HG03066 (cell line): ENCODE measurements at regions not wholly inside any gene's neighbourhood (a gene's known extent, or its start where the extent isn't known, plus 50 kb on each side); places are given as distances from the start of the nearest gene placed in this dataset.
A peak's percentile ranks its signal among the peaks of the same experiment; 100 is the strongest.

Experiments
- ATAC-seq: cut with Tn5 transposase; IDR thresholded peaks from one replicate; pipeline ENCODE4 v1.9.1; 2021; ENCODE audit warnings: low read depth; ENCODE audit not compliant: unreplicated experiment

DNA sequence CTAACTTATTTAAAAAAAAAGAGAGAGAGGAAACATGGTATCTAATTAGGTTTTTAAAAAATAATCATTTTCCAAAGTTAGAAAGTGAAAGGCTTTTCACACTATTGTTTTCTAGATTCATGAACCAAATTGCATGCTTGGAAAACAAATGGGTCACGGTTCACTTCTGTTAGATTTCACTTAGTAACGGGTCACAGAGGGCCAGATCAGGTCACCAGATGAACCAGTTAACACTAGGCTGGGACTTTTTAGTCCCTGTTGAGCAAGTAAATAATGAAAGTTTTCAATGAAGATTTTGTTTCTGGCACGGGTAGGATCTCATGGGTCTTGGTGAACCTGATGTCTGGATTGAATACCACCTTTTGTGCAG, 207.2 kb upstream of the RFX3 start:
- ATAC-seq: no peak

DNA sequence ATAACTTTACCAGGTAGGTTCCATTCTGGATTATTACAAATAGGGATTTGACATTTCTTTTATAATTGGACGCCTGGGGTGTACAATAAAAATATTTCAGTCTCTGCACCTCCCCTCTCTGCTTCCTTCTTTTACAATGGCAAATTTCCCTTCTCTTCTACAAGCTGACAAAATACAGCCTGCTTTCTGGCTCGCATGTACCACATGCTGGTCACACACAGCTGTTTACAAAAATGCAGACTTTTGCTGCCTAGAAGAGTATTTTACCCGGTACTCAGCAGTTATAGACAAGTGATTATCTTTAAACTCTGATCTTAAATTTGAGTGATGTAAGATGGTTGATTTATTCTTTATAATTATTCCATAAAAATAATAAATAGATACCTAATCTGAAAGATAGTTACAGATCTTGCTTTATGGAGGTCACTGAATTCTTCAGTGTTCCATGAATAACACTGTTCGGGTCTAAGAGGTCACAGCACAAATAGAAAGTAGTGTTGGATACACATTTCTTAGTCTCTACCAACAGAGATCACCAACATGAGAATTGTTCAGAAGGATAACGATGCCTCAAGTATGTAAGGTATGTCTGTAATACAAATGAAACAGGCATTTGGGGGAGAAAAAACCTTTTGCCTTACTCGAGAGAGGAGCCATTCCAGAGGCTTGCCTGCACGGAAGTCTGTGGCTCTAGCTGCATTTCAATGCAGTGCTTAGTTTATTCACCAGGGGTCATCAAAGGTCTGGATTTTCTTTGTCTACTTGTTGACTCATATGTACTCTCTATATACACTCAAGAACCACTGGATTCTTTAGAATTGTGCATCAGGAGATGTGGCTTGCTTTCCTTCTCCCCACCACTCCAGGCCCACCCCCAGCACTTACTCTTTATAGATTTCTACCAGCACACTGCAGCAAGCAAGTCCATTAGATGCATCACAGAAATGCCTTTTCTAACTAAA, 206.6 kb upstream of the RFX3 start:
- ATAC-seq: peak; percentile 81

DNA sequence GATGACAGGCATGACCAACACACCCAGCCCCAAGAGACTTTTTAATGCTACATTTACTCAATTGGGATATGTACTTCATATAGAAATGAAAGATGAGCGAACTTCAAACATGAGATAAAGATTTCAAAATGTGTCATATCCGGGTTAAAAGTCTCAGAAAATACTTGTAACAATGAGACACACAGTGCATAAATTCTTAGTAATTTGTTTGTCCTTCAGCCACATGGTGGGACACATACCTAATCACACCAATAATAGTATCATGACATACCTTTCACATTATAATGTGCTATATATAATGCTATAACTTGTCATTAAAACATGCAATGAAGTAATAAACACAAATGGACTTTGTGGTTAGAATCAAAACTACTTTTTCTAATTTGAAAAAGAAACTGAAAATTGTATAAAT, 204.7 kb upstream of the RFX3 start:
- ATAC-seq: peak; percentile 45

DNA sequence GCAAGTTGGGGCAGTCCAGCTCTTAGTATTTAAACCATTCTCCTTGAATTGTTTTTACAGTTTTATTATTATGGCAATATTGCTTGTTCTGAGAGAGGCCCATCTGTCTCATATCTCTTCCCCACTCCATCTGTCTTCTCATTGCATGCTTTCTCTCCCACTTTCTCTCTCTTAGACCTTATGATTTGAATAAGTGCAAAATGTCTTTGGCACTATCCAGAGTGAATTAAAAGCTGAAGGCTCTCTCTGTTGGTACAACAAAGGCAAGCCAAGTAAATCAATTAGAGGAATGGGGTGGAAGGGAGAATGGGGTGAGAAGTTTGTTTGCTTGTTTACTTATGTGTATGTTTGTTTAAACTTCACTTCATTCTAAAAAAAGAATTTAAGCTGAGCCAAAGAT, 195.3 kb upstream of the RFX3 start:
- no peak for ATAC-seq

DNA sequence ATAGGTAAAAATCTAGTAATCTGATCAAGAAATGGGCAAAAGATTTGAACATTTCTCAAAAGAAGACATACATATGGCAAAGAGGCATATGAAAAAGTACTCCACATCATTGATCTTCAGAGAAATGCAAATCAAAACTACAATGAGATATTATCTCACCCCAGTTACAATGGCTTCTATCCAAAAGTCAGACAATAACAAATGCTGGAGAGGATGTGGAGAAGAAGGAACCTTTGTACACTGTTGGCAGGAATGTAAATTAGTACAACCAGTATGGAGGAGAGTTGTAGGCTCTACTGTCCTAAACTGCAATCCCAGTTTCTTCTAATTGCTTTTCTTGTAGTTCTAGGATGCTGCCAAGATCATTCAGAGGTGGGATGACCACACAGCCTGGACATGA, 193.5 kb upstream of the RFX3 start:
- no peak for ATAC-seq

DNA sequence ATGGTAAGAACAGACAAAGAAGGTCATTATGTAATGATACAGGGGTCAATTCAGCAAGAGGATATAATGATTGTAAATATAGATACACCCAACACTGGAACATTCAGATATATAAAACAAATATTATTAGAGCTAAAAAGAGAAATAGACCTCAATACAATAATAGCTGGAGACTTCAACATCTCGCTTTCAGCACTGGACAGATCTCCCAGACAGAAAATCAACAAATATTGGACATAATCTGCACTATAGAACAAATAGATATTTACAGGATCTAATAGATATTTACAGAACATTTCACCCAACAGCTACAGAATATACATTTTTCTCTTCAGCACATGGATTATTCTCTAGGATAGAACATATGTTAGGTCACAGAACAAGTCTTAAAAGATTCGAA, 190.6 kb upstream of the RFX3 start:
- ATAC-seq: no peak

DNA sequence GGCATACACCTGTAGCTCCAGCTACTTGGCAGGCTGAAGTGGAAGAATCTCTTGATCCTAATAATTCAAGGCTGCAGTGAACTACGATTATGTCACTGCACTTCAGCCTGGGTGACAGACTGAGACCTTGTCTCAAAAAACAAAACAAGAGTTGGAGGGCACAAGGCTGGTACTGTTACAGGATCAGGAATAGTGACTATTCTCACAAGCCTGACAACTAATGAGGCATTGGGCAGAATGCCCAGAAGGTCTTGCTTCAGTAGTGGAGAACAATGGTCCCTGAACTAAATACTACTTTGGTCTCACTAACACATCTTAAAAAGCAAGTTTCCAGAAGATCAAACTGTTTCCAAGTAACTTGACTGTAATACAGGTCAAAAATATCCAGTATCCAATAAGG, 182.9 kb upstream of the RFX3 start:
- no peak for ATAC-seq

DNA sequence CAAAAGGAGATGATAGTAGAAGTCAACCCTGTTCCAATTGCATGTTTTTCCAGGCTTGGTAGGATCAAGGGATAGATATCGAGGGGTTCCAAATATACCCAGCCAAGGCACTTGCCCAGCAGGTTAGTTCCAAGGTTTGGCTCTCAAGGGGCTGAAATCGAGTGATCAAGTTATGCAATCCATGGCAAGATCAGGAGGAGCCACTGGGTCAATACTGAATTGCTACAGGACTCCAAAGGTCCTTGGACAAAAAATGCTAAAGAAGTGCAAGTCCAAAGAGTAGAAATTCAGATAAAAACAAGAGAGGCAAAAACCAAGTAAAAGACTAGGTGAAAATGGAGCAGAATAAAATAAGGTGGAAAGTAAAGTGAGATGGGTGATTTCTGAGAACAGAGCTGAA, 179.1 kb upstream of the RFX3 start:
- no peak for ATAC-seq

DNA sequence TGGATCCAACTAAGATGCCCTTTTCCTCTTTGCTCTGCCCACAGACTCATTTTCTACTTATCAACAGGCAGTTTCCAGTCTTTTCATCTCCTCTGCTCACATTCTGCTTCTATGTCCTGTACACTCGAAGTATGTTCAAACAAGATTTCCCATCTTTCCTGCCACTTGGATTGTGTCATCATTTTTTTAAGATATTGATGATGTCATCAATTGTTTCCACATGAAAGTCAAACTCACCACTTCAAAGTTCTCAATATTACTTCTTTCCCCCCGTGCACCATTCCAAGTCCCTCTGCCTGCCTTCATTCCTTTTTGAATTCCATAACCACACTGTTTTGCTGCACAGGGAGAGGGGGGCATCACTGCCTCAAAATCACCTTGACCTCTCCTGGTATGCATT, 175.0 kb upstream of the RFX3 start:
- no peak for ATAC-seq

DNA sequence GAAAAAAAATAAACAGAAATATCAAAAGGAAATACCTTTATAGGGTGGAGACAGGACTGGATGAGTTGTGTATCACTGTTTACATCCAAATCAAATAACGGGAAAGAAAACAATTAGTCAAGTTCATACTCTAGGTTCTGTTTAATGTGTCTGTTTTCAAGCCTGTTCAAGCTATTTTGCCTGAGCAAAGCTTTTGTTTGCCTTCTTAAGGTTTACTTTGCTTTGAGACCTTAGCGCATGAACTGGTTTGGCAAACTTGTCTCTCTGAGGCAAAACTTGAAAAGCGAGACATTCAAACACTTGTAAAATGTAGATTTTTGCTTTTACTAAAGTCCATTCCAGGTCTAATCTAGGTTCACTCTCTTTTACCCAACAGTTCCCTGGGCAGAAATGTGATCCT, 174.1 kb upstream of the RFX3 start:
- no peak for ATAC-seq

DNA sequence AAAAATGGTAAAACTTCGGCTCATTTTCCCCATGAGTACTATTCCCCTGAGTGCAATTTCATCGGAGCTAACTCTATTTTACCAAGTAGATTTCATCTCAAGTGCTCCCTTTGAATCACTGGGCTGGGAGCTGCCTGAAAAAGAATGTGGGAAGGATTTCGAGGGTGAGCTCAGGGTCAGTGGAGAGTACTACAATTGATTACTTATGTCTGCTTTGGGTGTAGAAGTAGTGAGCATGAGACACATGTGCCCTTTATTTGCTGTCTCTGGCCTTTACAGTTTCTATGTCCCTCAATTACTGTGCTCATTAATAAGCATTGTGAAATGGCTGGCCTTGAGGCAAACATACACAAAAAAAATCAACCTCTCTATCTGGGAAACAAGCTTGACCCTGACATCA, 172.7 kb upstream of the RFX3 start:
- no peak for ATAC-seq

DNA sequence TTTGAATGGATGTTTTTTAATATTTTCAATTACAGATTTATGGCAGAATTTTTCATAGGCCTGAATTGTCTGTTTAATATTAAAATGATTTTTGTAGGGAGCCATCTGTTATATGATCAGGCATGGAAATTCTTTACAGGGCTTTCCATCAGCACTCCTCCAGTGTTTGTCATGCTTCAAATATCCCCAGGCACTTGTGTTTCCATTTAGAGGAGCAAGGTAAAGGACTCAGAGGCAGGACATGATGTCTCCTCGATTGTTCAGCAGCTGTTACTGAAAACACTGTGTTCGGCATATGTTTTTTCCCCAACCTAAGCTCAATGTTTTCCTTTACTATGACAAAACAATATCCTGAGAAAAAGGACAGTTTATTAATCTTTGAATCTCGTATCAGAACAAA, 172.3 kb upstream of the RFX3 start:
- ATAC-seq: no peak

DNA sequence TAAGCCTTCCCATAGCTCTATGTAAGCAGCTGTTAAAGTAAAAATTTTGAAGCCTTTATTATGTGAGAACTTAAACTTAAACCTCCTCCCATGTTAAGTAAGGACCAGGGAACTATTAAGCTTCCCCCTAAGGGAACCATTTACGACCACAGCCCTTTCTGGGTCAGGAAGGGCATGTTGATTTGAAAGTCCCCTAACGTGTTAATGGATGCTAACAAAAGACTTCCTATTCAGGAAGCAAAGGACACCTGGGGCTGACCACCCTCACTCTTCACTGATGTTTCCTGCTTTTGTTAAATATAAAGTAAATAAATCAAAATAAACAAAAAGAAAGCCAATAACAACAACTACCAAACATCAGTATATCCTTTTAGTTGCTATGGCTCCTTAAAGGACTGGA, 170.6 kb upstream of the RFX3 start:
- no peak for ATAC-seq

DNA sequence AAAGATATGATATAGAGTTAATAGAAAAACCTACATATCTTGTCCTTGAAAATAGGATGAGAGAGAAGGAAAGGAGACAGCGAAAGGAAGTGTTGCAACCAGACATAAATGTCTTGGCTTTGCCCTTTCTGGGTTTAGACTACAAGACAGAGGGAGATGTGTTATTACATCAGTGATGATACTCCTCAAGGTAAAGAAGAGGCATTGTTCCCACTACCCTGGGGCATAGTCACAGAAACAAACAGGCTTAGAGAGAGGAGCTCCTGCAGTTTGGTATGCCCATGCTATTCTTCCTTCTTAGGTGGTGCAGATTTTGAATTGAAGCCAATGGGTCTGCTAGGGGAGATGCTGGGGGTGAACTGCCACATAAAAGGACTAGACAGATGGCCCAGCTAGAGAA, 166.8 kb upstream of the RFX3 start:
- ATAC-seq: no peak

DNA sequence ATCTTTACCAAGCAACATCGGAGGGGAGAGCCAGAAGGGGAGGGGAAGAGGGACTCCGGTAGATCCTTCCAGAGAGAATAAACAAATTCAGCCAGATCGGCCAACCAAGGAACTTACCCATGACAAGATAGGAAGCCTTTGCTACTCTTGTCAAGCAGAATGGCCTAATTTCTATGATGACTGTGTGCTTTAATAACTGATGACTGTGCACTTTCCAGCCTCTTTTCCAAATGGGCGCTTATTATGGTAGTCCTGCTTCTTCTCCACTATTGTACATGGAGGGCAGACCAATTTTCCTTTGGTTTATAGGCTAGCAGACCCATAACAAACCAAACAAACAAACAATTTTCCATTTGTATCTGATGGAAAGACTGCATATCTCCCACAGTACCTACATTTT, 163.8 kb upstream of the RFX3 start:
- no peak for ATAC-seq

DNA sequence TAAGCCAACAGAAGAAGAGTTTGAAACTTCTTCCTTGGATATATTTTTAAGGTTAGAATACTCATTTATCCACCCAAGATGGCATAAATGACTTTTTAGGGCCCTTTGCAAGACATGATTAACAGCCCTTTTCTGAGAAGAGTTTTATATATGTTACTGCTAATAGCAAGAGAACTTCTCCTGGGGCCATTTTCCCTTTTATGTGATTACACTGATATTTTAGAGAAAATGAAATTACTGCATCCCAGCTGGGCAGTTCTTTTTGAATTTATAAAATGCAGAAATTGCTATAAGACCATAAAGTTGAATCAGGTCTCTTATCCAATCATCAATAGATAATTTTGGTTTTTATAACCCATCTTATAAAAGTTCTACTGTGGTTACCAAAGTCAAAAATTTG, 161.3 kb upstream of the RFX3 start:
- ATAC-seq: no peak

DNA sequence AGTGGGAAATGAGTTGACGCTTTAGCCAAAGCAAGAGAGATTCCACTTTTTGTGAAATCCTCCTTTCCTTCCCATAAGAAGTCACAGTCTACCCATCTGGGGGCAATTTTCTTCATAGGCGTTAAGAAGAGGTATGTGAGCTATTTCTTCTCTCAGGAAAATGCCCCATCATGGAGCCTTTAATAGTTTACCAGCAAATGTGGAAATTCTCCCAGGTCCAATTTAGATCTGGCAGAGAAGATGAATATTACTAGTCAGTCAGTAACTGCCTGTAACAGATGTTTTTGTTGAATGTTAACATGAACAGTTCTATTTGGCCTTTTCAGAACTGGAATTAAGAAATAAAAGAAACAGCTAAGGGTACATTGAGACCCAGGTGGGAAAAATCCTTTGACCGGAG, 156.4 kb upstream of the RFX3 start:
- no peak for ATAC-seq

DNA sequence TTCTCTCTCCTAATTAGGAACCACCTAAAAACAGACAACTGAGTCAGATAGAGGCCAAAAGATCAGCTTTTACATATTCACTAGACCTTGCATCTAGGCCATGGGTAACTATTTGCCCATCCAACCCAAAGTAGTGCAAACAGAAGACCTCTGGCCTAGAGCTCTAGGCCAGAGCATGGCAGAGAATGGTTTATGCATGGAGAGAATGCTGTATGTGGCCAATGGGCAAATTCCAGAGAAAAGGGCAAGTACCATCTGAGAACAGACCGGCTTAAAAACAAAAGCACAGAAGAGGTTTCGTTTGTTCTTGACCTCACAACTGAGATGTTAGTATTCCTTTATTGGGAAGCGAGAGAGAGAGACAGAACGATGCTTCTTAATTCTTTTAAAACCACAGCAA, 151.7 kb upstream of the RFX3 start:
- no peak for ATAC-seq

DNA sequence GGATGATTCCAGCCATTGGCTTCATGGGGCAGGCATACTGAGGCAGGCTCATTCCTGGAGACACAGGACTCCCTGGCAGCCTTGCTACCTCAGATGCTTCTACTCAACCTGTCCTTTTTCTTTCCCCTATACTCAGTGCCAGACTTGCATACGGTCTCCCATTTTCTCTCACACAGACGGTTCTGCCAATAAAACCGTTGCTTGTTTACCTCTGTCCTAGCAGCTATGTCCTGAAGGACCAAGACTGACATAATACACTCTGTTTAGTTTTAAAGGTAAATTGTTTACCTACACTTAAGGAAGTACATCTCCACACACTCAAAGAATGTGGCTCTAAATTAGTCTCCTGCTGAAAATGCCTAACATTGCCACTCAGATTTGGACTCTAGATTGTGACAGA, 151.0 kb upstream of the RFX3 start:
- ATAC-seq: no peak

DNA sequence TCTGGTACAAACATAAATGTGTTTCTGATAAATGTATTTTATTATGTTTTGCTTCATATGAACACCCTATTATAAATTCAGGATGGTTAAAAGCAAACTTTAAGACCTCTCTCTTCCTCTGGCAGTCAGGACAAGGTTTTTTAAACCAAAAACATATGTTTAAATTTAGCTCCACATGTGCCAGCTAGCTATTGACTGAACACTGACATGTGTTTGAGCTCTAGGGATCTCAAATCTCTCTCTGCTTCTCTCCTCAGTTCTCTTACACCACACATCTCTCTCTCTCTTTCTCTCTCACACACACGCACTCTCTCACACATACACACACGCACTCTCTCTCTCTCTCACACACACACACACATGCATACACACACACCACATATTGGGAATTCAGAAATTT, 150.1 kb upstream of the RFX3 start:
- no peak for ATAC-seq

DNA sequence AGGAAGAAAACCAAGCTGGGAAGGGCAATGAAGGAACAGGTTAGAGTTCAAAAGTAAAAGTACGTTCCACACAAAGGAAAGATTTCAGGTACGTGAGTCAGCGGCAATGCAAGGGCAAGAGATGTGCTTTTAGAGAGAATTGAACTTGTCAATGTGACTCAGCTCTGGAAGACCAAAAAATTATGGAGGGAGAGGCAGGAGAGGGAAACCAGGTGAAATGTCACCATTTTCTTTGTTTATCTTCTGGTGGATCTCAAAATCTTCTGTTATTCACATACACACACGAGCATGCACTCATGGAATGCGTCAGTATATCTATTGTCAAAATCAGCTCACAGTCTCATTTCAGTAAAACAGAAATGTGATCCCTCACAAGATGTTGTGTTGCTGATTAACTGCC, 148.8 kb upstream of the RFX3 start:
- ATAC-seq: no peak

DNA sequence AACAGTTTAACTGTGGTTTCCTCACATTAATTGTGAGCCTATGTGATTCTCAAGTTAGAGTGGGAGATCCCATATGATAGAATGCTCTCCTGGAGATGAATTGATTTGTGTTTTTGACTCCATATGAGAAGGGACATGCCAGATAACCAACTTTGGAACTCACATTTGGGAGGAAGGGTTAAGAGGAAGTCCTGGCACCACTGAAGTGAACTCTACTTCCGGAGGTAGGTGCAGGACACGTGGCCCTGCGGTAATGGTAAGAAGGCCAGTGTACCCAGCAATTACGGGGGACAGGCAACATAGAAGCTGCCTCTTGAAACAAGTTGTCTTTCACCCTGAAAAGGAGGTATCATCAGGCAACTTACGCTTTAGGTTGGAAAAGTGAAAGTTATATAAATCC, 146.6 kb upstream of the RFX3 start:
- ATAC-seq: no peak

DNA sequence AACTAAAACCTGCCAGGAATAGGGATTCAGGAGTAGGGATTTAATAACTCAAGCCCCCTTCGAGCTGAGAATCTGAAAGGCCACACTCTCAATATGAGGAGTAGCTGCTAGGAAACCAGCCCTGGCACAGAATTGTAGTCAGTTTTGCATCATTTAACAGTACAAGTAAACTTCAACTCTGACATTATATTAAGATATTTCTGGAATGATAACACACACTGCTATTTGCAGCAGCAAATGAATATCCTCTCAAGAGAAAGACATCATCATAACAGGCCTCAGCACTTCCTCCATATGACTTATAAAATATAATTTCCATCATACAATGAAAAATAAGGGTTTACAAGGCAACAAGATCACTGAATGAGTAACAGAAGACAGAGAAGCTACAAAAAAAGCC, 138.2 kb upstream of the RFX3 start:
- ATAC-seq: no peak
